GM19023 (cell line): ENCODE measurements at regions not wholly inside any gene's neighbourhood (a gene's known extent, or its start where the extent isn't known, plus 50 kb on each side); places are given as distances from the start of the nearest gene placed in this dataset.
"Not testable (repeated sequence)": the region's sequence is repeated elsewhere in the genome, so short reads cannot be mapped to it uniquely, and the experiment has no call there.

Experiments used
- ATAC-seq: cut with Tn5 transposase; IDR thresholded peaks from one replicate; pipeline ENCODE4 v1.9.1; 2021; ENCODE audit warnings: mild to moderate bottlenecking, moderate library complexity; ENCODE audit not compliant: unreplicated experiment

DNA sequence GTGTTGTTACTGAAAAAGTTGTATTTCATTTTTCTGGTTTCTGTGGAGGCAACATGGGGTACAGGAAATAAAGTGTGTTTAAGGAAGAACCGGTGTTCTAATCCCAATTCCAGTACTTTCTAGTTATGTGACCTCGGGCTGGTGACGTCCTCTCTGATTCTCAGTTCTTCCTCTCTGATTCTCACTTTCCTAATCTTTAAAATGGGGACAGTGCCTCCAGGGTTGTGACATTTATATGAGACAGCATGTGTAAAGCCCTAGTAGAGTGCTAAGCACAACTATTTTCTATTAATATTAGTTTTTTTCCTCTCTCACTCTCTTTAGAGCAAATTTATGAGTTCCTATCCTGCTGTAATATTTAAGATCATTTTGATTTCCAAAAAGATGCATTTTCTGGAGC is 50.9 kb upstream of the PTPDC1 start:
- no peak for ATAC-seq

DNA sequence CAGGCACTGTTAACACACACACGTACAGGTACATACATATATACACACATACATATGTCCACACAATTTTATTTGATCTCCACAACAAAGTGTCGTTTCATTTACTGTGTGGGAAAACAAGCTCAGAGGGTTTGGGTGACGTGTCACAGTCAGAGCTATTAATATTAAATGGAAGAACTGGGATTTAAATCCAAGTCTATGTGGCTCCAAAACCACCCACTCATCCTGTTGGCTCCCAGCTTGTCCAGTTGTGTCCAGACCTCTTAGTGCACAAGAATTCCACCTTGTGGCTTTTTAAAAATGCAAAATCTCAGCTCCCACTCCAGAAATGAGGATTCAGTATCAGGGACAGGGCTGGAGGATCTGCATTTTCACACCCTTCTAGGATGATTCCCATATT is 52.3 kb upstream of the PTPDC1 start:
- no peak for ATAC-seq

DNA sequence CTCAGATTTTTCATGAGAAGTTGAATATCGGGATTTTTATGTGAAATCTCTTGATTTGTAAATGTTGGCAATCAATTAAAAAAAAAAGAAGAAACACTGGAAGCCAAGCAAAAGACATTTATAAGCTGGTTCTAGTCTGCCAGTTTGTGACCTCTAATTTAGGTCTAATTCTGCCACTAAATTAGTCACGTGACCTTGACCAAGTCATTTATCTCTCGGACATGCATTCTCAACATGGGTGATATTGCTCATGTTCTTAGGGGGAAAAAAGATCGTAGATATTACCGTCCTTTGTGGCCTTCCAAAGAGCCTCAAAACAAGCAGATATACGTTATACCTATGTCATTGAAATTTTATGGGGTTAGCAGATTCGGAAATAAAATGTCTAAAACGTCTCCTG is 52.9 kb upstream of the PTPDC1 start:
- no peak for ATAC-seq

DNA sequence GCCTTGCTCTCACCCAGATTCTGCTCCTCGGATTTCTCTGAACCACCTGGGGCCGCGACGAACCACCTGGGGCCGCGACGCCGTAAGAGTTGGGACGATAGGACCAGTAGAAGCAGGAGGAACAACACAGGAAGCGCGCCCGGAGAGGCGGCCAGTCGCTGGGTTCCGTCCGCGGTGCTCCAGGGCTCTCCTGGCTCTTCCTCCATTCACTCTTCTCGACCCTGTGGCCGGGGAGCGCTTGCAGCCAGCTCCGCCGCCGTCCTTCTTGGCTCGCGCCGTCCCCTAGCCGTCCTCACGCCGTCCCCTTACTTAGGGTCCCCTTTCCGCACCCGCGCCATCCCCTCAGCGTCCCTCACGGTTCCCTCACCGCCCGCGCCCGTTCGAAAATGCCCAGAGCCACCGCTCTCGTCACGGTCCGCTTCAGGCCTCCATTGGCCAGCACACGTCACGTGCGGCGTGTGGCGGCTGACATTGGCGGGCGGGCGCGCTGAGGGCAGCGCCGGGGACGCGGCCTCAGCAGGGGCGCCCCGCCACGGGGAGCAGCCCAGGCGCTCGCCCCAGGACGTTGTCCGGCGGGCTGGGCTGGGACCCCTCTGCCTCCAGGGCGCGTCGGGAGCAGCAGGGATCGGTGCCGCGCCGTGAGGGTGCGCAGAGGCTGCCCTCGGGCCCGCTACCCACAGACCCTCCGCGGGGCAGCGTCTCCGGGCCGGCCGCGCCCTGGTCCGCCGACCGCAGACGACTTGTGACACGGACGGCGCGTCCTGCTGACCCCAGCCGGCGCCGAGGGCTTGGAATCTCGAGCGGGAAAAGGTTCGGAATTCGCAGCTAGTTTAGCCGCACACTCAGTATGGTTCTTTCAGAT is 53.7 kb upstream of the PTPDC1 start:
- peak; percentile 99 for ATAC-seq

DNA sequence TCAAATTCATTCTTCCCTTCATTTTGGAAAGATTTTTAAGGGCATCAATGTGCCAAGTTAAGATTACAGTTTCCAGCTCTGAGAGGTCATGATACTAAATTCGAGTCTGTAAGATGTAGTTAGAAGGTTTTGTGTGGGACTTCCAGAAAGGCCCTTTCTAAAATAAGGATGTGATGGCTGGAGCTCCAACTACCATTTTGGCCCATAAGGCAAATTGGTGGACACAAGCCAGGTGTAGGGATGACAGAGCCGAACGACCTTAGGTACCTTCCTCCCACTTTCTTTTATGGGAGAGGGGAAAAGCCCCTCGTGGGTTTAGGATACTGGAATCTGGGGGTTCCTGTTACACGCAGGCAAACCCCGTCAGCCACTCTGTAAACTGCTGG is 54.3 kb upstream of the PTPDC1 start:
- no peak for ATAC-seq

DNA sequence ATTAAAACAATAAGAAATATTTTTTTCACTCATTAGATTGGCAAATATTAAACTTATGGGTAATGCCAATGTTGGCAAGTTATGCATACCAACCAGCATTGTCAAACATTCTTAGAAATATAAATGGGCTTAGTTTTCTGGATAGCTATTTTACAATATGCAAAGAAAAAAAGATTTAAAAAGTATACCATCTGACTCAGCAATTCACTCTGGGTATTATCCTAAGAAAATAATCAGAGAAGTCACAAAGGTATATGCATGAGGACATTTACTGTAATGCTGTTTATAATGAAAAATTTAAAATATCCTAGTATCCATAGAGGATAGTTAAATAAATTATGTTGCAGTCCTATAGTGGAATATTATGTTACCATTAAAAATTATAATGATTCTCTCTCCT is 57.4 kb upstream of the PTPDC1 start:
- no peak for ATAC-seq

DNA sequence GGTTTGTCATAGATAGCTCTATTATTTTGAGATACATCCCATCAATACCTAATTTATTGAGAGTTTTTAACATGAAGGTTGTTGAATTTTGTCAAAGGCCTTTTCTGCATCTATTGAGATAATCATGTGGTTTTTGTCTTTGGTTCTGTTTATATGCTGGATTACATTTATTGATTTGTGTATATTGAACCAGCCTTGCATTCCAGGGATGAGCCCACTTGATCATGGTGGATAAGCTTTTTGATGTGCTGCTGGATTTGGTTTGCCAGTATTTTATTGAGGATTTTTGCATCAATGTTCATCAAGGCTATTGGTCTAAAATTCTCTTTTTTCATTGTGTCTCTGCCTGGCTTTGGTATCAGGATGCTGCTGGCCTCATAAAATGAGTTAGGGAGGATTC is 61.8 kb upstream of the PTPDC1 start:
- ATAC-seq, result not testable (repeated sequence)

DNA sequence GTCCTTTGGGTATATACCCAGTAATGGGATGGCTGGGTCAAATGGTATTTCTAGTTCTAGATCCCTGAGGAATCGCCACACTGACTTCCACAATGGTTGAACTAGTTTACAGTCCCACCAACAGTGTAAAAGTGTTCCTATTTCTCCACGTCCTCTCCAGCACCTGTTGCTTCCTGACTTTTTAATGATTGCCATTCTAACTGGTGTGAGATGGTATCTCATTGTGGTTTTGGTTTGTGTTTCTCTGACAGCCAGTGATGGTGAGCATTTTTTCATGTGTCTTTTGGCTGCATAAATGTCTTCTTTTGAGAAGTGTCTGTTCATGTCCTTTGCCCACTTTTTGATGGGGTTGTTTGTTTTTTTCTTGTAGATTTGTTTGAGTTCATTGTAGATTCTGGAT is 63.4 kb upstream of the PTPDC1 start:
- not testable (repeated sequence) for ATAC-seq

DNA sequence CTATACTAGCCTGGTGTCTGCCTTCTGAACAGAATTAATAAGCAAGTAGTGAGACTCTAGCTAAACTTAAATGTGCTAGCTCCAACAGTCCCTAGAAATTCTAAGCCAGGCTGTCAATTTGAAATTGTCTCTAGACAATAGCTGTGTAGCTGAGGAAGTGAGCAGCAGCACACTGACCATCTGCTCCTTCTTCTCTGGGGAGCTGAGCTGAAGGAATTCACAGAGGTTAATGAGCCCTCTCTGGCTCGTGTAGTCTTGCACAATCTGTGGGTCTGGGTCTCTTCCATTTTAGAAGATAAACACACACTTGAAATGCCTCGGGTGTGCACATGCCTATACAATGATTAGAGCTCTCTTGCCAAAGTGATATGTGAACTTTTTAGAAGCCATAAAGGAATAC is 63.5 kb upstream of the BARX1 start:
- no peak for ATAC-seq

DNA sequence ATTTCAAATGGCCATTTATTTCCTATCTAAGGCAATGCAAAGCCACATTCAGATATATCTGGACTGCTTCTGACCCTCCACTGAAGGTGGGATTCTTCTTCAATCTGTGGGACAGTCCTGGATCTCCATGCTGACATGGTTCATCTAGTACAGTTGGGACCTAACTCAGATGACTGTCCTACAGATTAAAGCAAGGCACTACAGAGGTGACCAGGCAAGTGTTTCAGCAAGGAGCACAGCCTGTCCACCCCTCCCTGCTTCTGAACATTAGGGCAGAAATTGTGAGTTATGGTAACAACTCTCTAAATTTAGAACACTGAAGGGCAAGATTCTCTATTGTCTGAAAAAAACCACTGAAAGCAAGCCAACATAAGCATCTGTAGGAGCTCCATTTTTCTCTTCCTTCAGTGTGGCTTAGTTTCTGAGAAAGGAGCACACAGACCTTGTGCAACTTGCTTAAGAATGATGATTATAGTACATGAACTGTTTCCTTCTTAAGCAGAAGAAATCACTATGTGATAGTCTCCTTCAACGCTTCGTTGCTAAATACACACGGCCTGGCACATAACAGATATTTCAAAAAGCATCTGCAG is 62.9 kb upstream of the BARX1 start:
- ATAC-seq, result no peak

DNA sequence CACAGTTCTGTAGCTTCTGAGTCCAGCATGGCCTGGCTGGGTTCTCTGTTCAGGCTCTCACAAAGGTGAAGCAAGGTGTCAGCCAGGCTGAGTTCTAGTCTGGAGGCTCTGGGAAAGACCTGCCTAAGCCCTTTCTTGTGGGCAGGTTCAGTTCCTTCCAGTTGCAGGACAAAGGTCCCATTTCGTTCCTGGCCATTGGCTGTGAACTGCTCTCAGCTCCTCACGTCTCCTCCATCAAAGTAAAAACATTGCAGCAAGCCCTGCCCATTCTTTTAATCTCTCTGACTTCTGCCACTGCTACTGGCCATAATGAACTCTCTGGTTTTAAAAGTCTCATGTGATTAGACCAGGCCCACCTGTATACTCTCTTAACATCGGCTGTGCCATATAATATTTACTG is 61.6 kb upstream of the BARX1 start:
- no peak for ATAC-seq

DNA sequence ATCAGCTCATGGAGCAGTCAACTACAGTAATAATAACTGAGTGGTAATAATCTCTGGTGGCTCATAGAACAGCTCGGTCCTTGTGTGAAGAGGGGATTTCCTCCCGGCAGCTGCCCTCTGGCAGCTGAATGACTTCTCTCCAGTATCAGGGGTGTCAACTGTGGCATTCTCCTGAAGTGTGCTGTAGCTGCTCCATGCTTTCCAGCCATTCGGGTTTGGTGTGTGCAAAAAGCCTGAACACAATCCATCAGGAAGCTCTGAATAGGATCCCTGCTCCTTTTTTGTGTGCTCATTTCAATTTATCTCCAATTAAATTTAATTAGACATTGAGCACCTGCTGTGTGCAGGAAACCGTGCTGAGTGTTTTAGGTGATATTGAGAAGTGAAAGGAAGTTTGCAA is 59.8 kb upstream of the BARX1 start:
- no peak for ATAC-seq

DNA sequence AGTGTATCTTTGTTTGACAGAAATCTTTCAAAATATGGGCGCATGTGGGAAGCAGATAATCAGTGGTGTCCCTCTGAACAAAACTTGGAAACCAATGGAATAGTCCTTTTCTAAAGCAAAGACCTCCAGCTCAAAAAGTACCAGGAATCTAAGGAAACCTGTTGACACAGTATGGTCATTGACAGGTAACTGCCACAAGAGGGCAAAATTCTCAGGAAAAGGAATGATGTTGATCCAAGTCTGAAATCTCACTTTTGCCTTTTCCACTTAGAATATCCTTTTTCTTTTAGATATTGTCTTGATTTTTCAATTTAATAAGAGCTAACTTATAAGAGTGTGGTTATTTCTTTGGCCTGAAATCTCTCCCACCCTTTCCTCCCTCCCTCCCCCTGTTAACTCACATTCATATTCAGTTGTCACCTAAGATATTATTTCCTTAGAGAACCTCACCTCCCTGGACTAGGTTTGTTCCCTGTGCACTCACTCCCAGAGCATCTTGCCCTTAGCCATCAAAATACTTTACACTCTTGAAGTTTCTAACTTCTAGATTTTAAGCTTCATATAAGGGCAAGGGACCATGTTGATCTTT is 59.0 kb upstream of the BARX1 start:
- no peak for ATAC-seq

DNA sequence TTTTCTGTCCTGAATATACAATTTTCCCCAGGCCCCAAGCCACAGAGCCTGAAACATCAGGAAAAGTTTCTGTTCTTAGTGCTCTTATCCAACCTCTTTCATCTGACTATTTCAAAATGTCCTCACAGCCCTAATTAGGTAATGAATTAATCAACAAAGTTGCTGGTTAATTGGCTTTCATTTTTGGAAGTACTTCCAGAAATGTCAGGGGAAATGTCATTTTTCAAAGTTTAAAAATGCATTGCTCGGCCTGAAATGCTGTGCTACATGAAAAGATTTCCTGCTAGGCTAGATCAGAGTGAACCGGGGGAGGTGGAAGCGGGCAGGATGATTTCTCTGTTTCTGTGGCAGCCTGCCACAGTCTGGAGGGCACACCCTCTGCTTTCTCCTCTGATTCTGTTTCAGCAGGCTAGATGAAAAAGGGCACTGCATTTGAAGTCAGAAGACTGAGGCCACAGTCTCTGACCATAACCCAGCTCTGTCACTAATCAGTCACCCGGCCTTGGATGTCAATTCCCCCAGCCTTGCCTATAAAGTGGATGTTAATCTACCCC is 55.9 kb upstream of the BARX1 start:
- ATAC-seq, result no peak

DNA sequence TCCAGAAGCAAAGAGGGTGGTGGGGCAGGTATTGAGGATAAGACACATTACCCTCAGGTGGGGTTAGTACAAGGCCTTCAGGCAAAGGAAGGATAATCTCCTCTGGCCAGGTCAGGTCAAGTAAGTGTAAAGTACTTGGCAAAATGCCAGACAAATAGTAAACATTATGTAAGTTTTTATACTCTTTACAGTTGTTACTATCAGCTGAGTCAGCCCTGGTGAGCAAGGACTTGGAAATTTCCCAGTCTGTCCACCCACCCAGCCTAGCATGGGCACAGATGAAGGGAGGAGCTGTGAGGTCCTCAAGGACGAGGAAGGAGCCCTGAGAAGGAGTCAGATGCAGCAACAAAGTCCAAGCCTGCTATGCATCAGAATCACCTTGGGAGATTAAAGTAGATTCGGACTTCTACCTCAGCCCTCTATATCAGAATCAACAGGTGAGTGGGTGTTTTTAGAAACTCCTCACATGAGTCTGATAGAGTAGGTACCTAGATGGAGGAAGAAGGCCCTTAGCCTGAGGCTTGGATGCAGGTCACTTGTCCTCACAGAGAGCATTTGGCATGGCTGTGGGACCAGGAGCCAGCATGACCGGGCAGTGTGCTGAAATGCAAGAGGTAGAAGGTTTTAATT is 50.2 kb upstream of the BARX1 start:
- no peak for ATAC-seq
